C4-2B (cell line): ENCODE measurements at regions not wholly inside any gene's neighbourhood (a gene's known extent, or its start where the extent isn't known, plus 50 kb on each side); places are given as distances from the start of the nearest gene placed in this dataset.

Experiments used
- H3K27ac ChIP-seq: fragments of 450-650 bp; 2 replicates; pipeline ENCODE4 v1.5.1; 2017
- CTCF ChIP-seq: fragments of 450-650 bp; conservative IDR thresholded peaks from 2 replicates; pipeline ENCODE4 v1.5.1; 2017; ENCODE audit warnings: mild to moderate bottlenecking
- ZFX ChIP-seq: fragments of 450-650 bp; IDR thresholded peaks from 2 replicates; pipeline ENCODE4 v1.6.1; 2017

- H3K27ac ChIP-seq = no peak overlapping the region
- no peak for TF ChIP-seq CTCF
- no peak for TF ChIP-seq ZFX
Measured at GRCh38 chrX:111010111-111010510, 85.9 kb upstream of the PAK3 start.

GRCh38 chrX:111009256-111009655, 86.7 kb upstream of the PAK3 start:
- H3K27ac ChIP-seq = no peak overlapping the region
- TF ChIP-seq ZFX (no peak), CTCF (no peak)

- H3K27ac ChIP-seq = no peak overlapping the region
- TF ChIP-seq ZFX (no peak), CTCF (no peak)
Measured at GRCh38 chrX:111008126-111008525, 87.9 kb upstream of the PAK3 start.

GRCh38 chrX:111007238-111007637, 88.8 kb upstream of the PAK3 start:
- TF ChIP-seq ZFX (no peak), CTCF (no peak)
- no peak overlapping the region for H3K27ac ChIP-seq

GRCh38 chrX:111006116-111006515, 89.9 kb upstream of the PAK3 start:
- no peak for TF ChIP-seq ZFX
- TF ChIP-seq CTCF = no peak
- no peak overlapping the region for H3K27ac ChIP-seq

GRCh38 chrX:111005166-111005565, 90.8 kb upstream of the PAK3 start:
- no peak for TF ChIP-seq CTCF
- no peak overlapping the region for H3K27ac ChIP-seq

- no peak overlapping the region for H3K27ac ChIP-seq
- TF ChIP-seq CTCF (no peak), ZFX (no peak)
Measured at GRCh38 chrX:111003118-111003517, 92.9 kb upstream of the PAK3 start.
